K562 (cell line): ENCODE measurements at regions not wholly inside any gene's neighbourhood (a gene's known extent, or its start where the extent isn't known, plus 50 kb on each side); places are given as distances from the start of the nearest gene placed in this dataset.

Source experiments
- ATAC-seq: fragments of 200-7000 bp; cut with Tn5 transposase; 3 replicates; pipeline ENCODE4 v1.9.1; 2020; ENCODE audit warnings: moderate library complexity
- BruUV-seq: library from RNA; stranded (reverse); fragments of 400-500 nt; replicated peaks from 2 replicates; lab custom pipeline; 2021; lab: Mats Ljungman, UMichigan
- CTCF ChIA-PET: fragments of 300-600 bp; formaldehyde crosslinking; extraction: SDS; loops from one replicate; lab custom pipeline; 2021; ENCODE audit warnings: low intra/inter-chr PET ratio; lab: Yijun Ruan, JAX
- POLR2A ChIA-PET: fragments of 300-600, 350-650 bp; sonication (Branson Sonifier 250); formaldehyde crosslinking; extraction: SDS; loops from one replicate; lab custom pipeline; 2021; ENCODE audit warnings: antibody characterized with exemption, inconsistent platforms; lab: Yijun Ruan, JAX
- DNase-seq, 4 experiments: peaks; one replicate each; pipeline versions ENCODE4 v3.0.0 to v3.0.0-alpha.2; 2011 to 2018; ENCODE audit warnings: low spot score in 3 of 4, mixed read lengths in 3 of 4; ENCODE audit errors: extremely low read depth in 1 of 4
- FAIRE-seq: peaks from 2 replicates; lab custom pipeline; 2011; peaks lifted over from hg19 to GRCh38; lab: Jason Lieb, UNC
- H2AFZ ChIP-seq: 2 replicates; pipeline ENCODE4 v1.6.0; 2011; ENCODE audit warnings: low read depth, low read length, control low read depth, inconsistent platforms
- H3K27ac ChIP-seq: fragments of 200-600 bp; 3 replicates; pipeline ENCODE4 v1.8.0; 2011; ENCODE audit warnings: low read depth, mild to moderate bottlenecking, control low read depth, inconsistent platforms, low read length, moderate library complexity, mixed read lengths; ENCODE audit errors: extremely low read depth
- H3K27me3 ChIP-seq, 2 experiments: fragments of 300-600 bp in 1 of 2; 2 replicates in 1 of 2; 3 replicates in 1 of 2; pipeline versions ENCODE4 v1.6.0 to v1.8.0; 2011; ENCODE audit warnings: inconsistent platforms in 2 of 2, low read length in 2 of 2, mild to moderate bottlenecking in 1 of 2, mixed read lengths in 1 of 2, moderate library complexity in 1 of 2; ENCODE audit not compliant: control insufficient read depth in 2 of 2, insufficient read depth in 2 of 2
- H3K36me3 ChIP-seq: fragments of 300-600 bp; 3 replicates; pipeline ENCODE4 v1.8.0; 2011; ENCODE audit warnings: mild to moderate bottlenecking, low read length, inconsistent platforms; ENCODE audit not compliant: control insufficient read depth, insufficient read depth
- H3K4me1 ChIP-seq, 2 experiments: fragments of 200-600 bp in 1 of 2; replicated peaks in 1 of 2; 2 replicates in 1 of 2; 3 replicates in 1 of 2; pipeline versions ENCODE4 v1.5.1 to v1.8.0; 2011; ENCODE audit warnings: inconsistent platforms in 2 of 2, low read length in 2 of 2, mild to moderate bottlenecking in 1 of 2, mixed read lengths in 1 of 2, moderate library complexity in 1 of 2; ENCODE audit not compliant: control insufficient read depth in 2 of 2, insufficient read depth in 2 of 2
- H3K4me2 ChIP-seq: 2 replicates; pipeline ENCODE4 v1.6.1; 2011; ENCODE audit warnings: low read length, control low read depth, inconsistent platforms, mixed read lengths; ENCODE audit not compliant: insufficient read depth
- H3K4me3 ChIP-seq: fragments of 200-600 bp; sonication (generic), shearing (Covaris generic); 2 replicates; pipeline ENCODE4 v1.5.1; 2016; ENCODE audit warnings: control low read depth, inconsistent platforms
- H3K79me2 ChIP-seq: fragments of 200-600 bp; 3 replicates; pipeline ENCODE4 v1.8.0; 2011; ENCODE audit warnings: low read length, inconsistent platforms; ENCODE audit not compliant: control insufficient read depth, insufficient read depth
- H3K9ac ChIP-seq, 2 experiments: 2 replicates each; pipeline versions ENCODE4 v1.6.0 to v1.6.1; 2011; ENCODE audit warnings: low read depth in 2 of 2, low read length in 2 of 2, control low read depth in 1 of 2, inconsistent platforms in 1 of 2, mild to moderate bottlenecking in 1 of 2, mixed read lengths in 1 of 2; ENCODE audit not compliant: insufficient read depth in 1 of 2
- H3K9me1 ChIP-seq: one replicate; pipeline ENCODE4 v1.6.0; 2011; ENCODE audit warnings: inconsistent platforms, mild to moderate bottlenecking, low read length, moderate library complexity; ENCODE audit not compliant: control insufficient read depth, insufficient read depth
- H3K9me3 ChIP-seq: replicated peaks from 2 replicates; pipeline ENCODE4 v1.5.1; 2011; ENCODE audit warnings: low read depth, low read length, inconsistent platforms; ENCODE audit not compliant: control insufficient read depth, insufficient read depth
- H4K20me1 ChIP-seq: replicated peaks from 2 replicates; pipeline ENCODE4 v1.6.1; 2011; ENCODE audit warnings: low read length, inconsistent platforms, mixed read lengths; ENCODE audit not compliant: control insufficient read depth, insufficient read depth
- MECOM ChIP-seq: fragments of 250-450 bp; sonication (Bioruptor Pico); IDR thresholded peaks from 2 replicates; pipeline ENCODE4 v1.8.0; 2022; ENCODE audit warnings: inconsistent platforms
- MEF2D ChIP-seq: conservative IDR thresholded peaks from 2 replicates; pipeline ENCODE4 v1.6.1; 2016; ENCODE audit warnings: low read depth, missing genetic modification characterization, missing compliant biosample characterization
- ZNF592 ChIP-seq: fragments of 450-650 bp; IDR thresholded peaks from 2 replicates; pipeline ENCODE4 v1.6.1; 2017; ENCODE audit warnings: antibody characterized with exemption, mild to moderate bottlenecking
- WGBS: fragments of 100-300 bp; shearing (Covaris generic); methylation state at CpG from one replicate; pipeline ENCODE4 v1.1.6; 2016; ENCODE audit warnings: low coverage, mixed read lengths; ENCODE audit not compliant: insufficient coverage; ENCODE audit errors: missing lambda C conversion rate; 5-methylcytosine and 5-hydroxymethylcytosine counted together
- in situ Hi-C: fragments of 300-500 bp; cut with MboI; formaldehyde crosslinking; loops from 4 replicates; pipeline ENCODE4 v1.15.0; 2018; ENCODE audit warnings: inconsistent platforms, mixed read lengths
- intact Hi-C: fragments of 100-400 bp; cut with micrococcal nuclease; formaldehyde crosslinking; loops from 2 replicates; pipeline ENCODE4 v1.14.2; 2022

DNA sequence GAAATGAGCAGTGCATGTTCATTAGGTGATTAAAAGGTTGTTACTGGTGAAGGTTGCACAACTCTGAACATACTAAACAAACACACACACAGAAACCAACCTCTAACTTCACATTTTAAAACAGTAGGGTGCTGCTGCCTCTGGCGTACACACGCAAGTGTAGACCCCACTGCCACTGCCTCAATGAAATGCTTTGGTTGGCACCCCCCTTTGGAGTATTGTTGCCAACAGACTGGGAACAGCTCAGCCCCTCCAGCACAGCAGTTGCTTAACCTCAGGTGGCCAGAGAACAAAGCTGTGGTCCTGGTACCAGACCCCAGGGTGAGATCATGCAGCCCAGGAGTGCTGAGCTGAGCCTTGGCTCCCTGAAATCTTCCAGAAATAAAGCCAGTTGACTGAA is 138.6 kb downstream of the TMEM18 start (continued):
- no peak for TF ChIP-seq ZNF592

GRCh38 chr2:535222-535621 is 142.0 kb downstream of the TMEM18 start:
- H3K79me2 ChIP-seq = no peaks in the 10 kb centered on the region
- H2AFZ ChIP-seq = no peak overlapping the region
- H3K4me2 ChIP-seq = no peak overlapping the region
- no peaks in the 10 kb centered on the region for H4K20me1 ChIP-seq
- CTCF ChIA-PET = no interaction called here
- H3K27me3 ChIP-seq = no peaks in the 10 kb centered on the region
- ATAC-seq (no peak), DNase-seq (peak in 1 of 4 experiments; percentile 18), FAIRE-seq (no peak)
- no peak for TF ChIP-seq MECOM (CRISPR knock-in tag)
- TF ChIP-seq MEF2D = no peak
- H3K9me3 ChIP-seq = no peaks in the 10 kb centered on the region
- H3K9ac ChIP-seq = no peak overlapping the region
- no peaks in the 10 kb centered on the region for H3K4me1 ChIP-seq
- no TSS peak for BruUV-seq
- H3K4me3 ChIP-seq = no peak overlapping the region
- no peak overlapping the region for H3K27ac ChIP-seq
- WGBS = 0% methylated on average over 3 of the region's 3 CpGs
- POLR2A ChIA-PET = no interaction called here
- in situ Hi-C loops = no loop called here
- no peaks in the 10 kb centered on the region for H3K9me1 ChIP-seq
- H3K36me3 ChIP-seq = no peaks in the 10 kb centered on the region
- intact Hi-C loops = no loop called here
